ENCODE measurements at regions not wholly inside any gene's neighbourhood (a gene's known extent, or its start where the extent isn't known, plus 50 kb on each side); places are given as distances from the start of the nearest gene placed in this dataset.

DNA sequence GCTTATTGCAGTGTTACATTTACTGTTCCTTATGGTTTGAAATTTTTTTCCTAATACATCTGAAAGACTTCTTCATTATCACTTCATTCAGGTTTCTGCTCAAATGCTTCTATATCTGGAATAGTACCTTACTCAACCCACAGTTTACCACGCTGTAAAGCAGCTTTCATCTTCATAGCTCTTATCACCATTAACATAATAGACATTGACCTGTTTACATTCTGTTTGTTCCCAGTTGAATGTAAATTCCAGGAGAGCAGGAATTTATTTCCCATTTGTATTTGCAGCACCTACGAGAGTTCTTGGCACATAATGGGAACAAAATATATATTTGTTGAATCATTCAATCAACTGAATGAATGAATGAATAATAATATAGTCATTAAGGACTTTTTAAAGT, 844.6 kb upstream of the ROBO1 start:
- BruUV-seq (replicated peaks): no TSS peak
- intact Hi-C loops (cut with micrococcal nuclease): no loop called here
- in situ Hi-C loops (cut with MboI): no loop called here
- no peak overlapping the region for H3K4me2 ChIP-seq (ENCODE audit: insufficient read depth, low read length)
- no peak overlapping the region for H3K27ac ChIP-seq (ENCODE audit: extremely low read depth, low read depth, low read length)
- no peak overlapping the region for H2AFZ ChIP-seq (ENCODE audit: low read depth, low read length)
- no peaks in the 10 kb centered on the region for H3K9me1 ChIP-seq (ENCODE audit: control insufficient read depth, insufficient read depth, low read length)
- no peak for TF ChIP-seq ZNF23 (CRISPR knock-in tag; IDR thresholded peaks at IDR 0.05)
- TF ChIP-seq, protein P1, sequence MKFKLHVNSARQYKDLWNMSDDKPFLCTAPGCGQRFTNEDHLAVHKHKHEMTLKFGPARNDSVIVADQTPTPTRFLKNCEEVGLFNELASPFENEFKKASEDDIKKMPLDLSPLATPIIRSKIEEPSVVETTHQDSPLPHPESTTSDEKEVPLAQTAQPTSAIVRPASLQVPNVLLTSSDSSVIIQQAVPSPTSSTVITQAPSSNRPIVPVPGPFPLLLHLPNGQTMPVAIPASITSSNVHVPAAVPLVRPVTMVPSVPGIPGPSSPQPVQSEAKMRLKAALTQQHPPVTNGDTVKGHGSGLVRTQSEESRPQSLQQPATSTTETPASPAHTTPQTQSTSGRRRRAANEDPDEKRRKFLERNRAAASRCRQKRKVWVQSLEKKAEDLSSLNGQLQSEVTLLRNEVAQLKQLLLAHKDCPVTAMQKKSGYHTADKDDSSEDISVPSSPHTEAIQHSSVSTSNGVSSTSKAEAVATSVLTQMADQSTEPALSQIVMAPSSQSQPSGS (CRISPR knock-in tag; IDR thresholded peaks at IDR 0.05): no peak
- TF ChIP-seq, protein P2, sequence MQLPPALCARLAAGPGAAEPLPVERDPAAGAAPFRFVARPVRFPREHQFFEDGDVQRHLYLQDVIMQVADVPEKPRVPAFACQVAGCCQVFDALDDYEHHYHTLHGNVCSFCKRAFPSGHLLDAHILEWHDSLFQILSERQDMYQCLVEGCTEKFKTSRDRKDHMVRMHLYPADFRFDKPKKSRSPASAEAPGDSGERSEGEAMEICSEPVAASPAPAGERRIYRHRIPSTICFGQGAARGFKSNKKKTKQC (CRISPR knock-in tag; IDR thresholded peaks at IDR 0.05): no peak
- no peak for TF ChIP-seq SAFB (IDR thresholded peaks at IDR 0.05; ENCODE audit: borderline replicate concordance, low read depth, low read length)
- TF ChIP-seq, protein P3, sequence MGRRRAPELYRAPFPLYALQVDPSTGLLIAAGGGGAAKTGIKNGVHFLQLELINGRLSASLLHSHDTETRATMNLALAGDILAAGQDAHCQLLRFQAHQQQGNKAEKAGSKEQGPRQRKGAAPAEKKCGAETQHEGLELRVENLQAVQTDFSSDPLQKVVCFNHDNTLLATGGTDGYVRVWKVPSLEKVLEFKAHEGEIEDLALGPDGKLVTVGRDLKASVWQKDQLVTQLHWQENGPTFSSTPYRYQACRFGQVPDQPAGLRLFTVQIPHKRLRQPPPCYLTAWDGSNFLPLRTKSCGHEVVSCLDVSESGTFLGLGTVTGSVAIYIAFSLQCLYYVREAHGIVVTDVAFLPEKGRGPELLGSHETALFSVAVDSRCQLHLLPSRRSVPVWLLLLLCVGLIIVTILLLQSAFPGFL (CRISPR knock-in tag; IDR thresholded peaks at IDR 0.05): no peak
- TF ChIP-seq NCOA1 (IDR thresholded peaks at IDR 0.05; ENCODE audit: low read depth): no peak
- no peak for TF ChIP-seq CREBBP (IDR thresholded peaks at IDR 0.05; ENCODE audit: low read depth, low read length)
- TF ChIP-seq ZNF695 (CRISPR knock-in tag; IDR thresholded peaks at IDR 0.05): no peak
- no peak for TF ChIP-seq ZFP36 (IDR thresholded peaks at IDR 0.05; ENCODE audit: low read depth, low read length, partially characterized antibody)
- TF ChIP-seq SPI1 (IDR thresholded peaks at IDR 0.05; ENCODE audit: borderline replicate concordance, low read depth, low read length): no peak
- no peak for TF ChIP-seq DMBX1 (CRISPR knock-in tag; IDR thresholded peaks at IDR 0.05; ENCODE audit: borderline replicate concordance)
- TF ChIP-seq ZNF253 (CRISPR knock-in tag; conservative IDR thresholded peaks at IDR 0.05): no peak
- no peak for TF ChIP-seq POLR3G (IDR thresholded peaks at IDR 0.05; ENCODE audit: extremely low read depth, insufficient read length, insufficient replicate concordance)
- no peak for TF ChIP-seq ZNF133 (CRISPR knock-in tag; IDR thresholded peaks at IDR 0.05)
- ATAC-seq (no peak), FAIRE-seq (no peak), DNase-seq (ENCODE audit: extremely low read depth in 1 of 4, low spot score in 3 of 4) (no peak)
- POLR2A ChIA-PET: no interaction called here
- no peaks in the 10 kb centered on the region for H3K79me2 ChIP-seq (ENCODE audit: control insufficient read depth, insufficient read depth, low read length)
- H4K20me1 ChIP-seq (replicated peaks; ENCODE audit: control insufficient read depth, insufficient read depth, low read length): no peaks in the 10 kb centered on the region
- CTCF ChIA-PET (ENCODE audit: low intra/inter-chr PET ratio): no interaction called here
- H3K36me3 ChIP-seq (ENCODE audit: control insufficient read depth, insufficient read depth, low read length): no peaks in the 10 kb centered on the region
- no peaks in the 10 kb centered on the region for H3K4me1 ChIP-seq (replicated peaks in 1 of 2; ENCODE audit: control insufficient read depth in 2 of 2, insufficient read depth in 2 of 2, low read length in 2 of 2)
- no peaks in the 10 kb centered on the region for H3K27me3 ChIP-seq (ENCODE audit: control insufficient read depth in 2 of 2, insufficient read depth in 2 of 2, low read length in 2 of 2)
- WGBS (ENCODE audit: insufficient coverage, low coverage, missing lambda C conversion rate): 0% methylated on average over 2 of the region's 2 CpGs
- H3K9ac ChIP-seq (ENCODE audit: insufficient read depth in 1 of 2, low read depth in 2 of 2, low read length in 2 of 2): no peak overlapping the region
- no peak overlapping the region for H3K4me3 ChIP-seq
- H3K9me3 ChIP-seq (replicated peaks; ENCODE audit: control insufficient read depth, insufficient read depth, low read depth, low read length): no peaks in the 10 kb centered on the region

Data from K562 (cell line).